Vagina (tissue), 2 donors: ENCODE measurements at regions not wholly inside any gene's neighbourhood (a gene's known extent, or its start where the extent isn't known, plus 50 kb on each side); places are given as distances from the start of the nearest gene placed in this dataset.

ENCODE experiments used
- POLR2AphosphoS5 ChIP-seq, 2 donors: sonication (generic); formaldehyde crosslinking; IDR thresholded peaks; one replicate each; pipeline ENCODE4 v1.9.0; 2017; ENCODE audit warnings: antibody characterized with exemption in 2 of 2, mild to moderate bottlenecking in 2 of 2, low read depth in 1 of 2; ENCODE audit not compliant: insufficient read depth in 1 of 2
- TF ChIP-seq, protein P1 (sequence below), 3 experiments: fragments of 450-650 bp in 2 of 3; fragments of 200-600 bp in 1 of 3; sonication (generic) in 1 of 3; IDR thresholded peaks; one replicate each; pipeline ENCODE4 v1.5.1; 2017 to 2019; ENCODE audit warnings: antibody characterized with exemption in 3 of 3, mild to moderate bottlenecking in 2 of 3, moderate library complexity in 2 of 3

DNA sequence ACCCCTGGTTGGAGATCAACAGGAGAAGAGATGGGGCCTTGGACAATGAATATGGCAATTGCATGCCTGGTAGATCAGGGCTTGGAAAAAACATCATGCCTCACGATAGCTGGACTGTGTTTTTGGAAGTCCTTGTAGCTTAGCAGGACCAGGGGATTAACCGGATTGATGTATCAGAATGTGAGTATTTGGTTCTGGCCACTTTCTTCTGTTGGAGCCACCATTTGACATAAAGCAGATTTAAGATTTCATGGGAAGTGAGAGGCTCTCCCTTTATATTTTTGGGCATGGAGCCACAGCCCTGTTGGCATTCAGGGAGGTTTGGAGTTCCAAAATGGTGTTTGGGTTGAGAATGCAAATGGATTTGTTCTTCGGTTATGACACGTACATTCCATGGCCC is 424.7 kb upstream of the MAF start:
- TF ChIP-seq POLR2AphosphoS5 (IDR thresholded peaks at IDR 0.05; ENCODE audit: insufficient read depth in 1 of 2, low read depth in 1 of 2), result no peak
- TF ChIP-seq, protein P1, sequence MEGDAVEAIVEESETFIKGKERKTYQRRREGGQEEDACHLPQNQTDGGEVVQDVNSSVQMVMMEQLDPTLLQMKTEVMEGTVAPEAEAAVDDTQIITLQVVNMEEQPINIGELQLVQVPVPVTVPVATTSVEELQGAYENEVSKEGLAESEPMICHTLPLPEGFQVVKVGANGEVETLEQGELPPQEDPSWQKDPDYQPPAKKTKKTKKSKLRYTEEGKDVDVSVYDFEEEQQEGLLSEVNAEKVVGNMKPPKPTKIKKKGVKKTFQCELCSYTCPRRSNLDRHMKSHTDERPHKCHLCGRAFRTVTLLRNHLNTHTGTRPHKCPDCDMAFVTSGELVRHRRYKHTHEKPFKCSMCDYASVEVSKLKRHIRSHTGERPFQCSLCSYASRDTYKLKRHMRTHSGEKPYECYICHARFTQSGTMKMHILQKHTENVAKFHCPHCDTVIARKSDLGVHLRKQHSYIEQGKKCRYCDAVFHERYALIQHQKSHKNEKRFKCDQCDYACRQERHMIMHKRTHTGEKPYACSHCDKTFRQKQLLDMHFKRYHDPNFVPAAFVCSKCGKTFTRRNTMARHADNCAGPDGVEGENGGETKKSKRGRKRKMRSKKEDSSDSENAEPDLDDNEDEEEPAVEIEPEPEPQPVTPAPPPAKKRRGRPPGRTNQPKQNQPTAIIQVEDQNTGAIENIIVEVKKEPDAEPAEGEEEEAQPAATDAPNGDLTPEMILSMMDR (IDR thresholded peaks at IDR 0.05), result no peak
